ENCODE measurements at regions not wholly inside any gene's neighbourhood (a gene's known extent, or its start where the extent isn't known, plus 50 kb on each side); places are given as distances from the start of the nearest gene placed in this dataset.

DNA sequence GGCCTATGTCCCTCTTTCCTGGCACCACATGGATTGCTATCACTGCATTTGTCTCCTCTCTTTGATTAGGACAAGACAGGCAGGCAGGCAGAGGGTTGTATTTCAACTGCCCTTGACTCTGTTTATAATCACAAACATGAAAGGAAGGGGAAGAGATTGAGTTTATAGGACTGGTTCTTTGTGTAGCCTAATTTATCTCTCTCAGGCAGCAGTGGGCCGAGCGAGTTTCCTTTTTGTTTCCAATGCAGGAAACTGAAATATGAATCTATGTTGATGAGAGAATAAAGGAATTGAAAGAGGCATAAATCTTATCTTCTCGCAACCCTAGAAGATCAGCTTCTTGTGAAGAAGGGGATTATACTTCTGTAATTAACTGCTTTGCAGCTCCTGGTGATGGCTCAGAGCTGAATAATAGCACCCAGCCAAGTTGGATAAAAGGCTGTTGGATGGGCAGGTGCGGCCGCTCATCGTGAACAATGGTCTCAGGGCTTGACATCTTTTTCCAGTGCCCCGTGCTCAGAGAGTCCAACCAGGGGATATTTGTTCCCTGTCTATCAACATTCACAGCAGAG is 80.6 kb upstream of the SYT13 start:
- Mint-ChIP-seq H3K4me1 (peaks cover 5 to 27% of the 10 kb centered on the region in 2 experiments), H3K36me3 (ENCODE audit: insufficient read depth in 1 of 3, low read depth in 3 of 3) (no peaks in the 10 kb centered on the region), H3K27me3 (ENCODE audit: low read depth) (peaks cover 55% of the 10 kb centered on the region), H3K4me3 (no peak overlapping the region), H3K27ac (no peak overlapping the region), H3K9me3 (no peaks in the 10 kb centered on the region)
- no peak overlapping the region for H3K27ac ChIP-seq (ENCODE audit: insufficient read length, low read depth, low read length)
- H4K20me1 ChIP-seq (ENCODE audit: control insufficient read depth, insufficient read depth, insufficient read length): no peaks in the 10 kb centered on the region
- no peak overlapping the region for H2AK5ac ChIP-seq (ENCODE audit: insufficient read length, low read length)
- H3K79me2 ChIP-seq (ENCODE audit: insufficient read depth, low read length): no peaks in the 10 kb centered on the region
- no peak overlapping the region for H2BK120ac ChIP-seq (ENCODE audit: low read depth, low read length, poor library complexity, severe bottlenecking)
- no peaks in the 10 kb centered on the region for H3K4me1 ChIP-seq (ENCODE audit: insufficient read depth, low read length)
- H3K79me1 ChIP-seq (ENCODE audit: insufficient read depth, low read depth, low read length, poor library complexity, severe bottlenecking): no peaks in the 10 kb centered on the region
- H2BK12ac ChIP-seq (ENCODE audit: insufficient read length, low read depth, low read length): no peak overlapping the region
- H3K4me2 ChIP-seq (ENCODE audit: insufficient read depth, insufficient read length, low read length): no peak overlapping the region
- no peak overlapping the region for H4K91ac ChIP-seq (ENCODE audit: insufficient read length, low read depth, low read length)
- no peak overlapping the region for H3K4ac ChIP-seq (ENCODE audit: low read depth, low read length)
- no peak overlapping the region for H2BK5ac ChIP-seq (ENCODE audit: insufficient read length, low read length)
- no peaks in the 10 kb centered on the region for H3K23me2 ChIP-seq (ENCODE audit: insufficient read length, low read depth, low read length, poor library complexity, severe bottlenecking)
- no peak for DNase-seq
- H3K56ac ChIP-seq (ENCODE audit: insufficient read length, low read depth, low read length): no peak overlapping the region
- no peak overlapping the region for H4K5ac ChIP-seq (ENCODE audit: insufficient read length, low read depth, low read length)
- TF ChIP-seq CTCF (conservative IDR thresholded peaks at IDR 0.05): no peak
- no peak overlapping the region for H3K9ac ChIP-seq (ENCODE audit: extremely low read depth, insufficient read length, low read length)
- no CpG with 5 or more reads among the region's 7 CpGs for WGBS (ENCODE audit: extremely low coverage, insufficient read length, low lambda C conversion rate)
- H3K9me3 ChIP-seq (ENCODE audit: control insufficient read depth, low read depth, low read length): no peaks in the 10 kb centered on the region
- H3K14ac ChIP-seq (ENCODE audit: insufficient read depth, low read length): no peak overlapping the region
- H3K23ac ChIP-seq (ENCODE audit: insufficient read length, low read depth, low read length): no peak overlapping the region
- H2BK20ac ChIP-seq (ENCODE audit: low read depth, low read length, poor library complexity, severe bottlenecking): no peak overlapping the region
- H4K8ac ChIP-seq (replicated peaks; ENCODE audit: insufficient read length, low read depth, low read length): no peak overlapping the region
- H3K27me3 ChIP-seq (ENCODE audit: insufficient read depth, low read length): no peaks in the 10 kb centered on the region
- no peak overlapping the region for H3K18ac ChIP-seq (ENCODE audit: insufficient read length, low read depth, low read length)
- no peak overlapping the region for H2AFZ ChIP-seq (ENCODE audit: low read length)
- H3T11ph ChIP-seq (ENCODE audit: low read length): no peak overlapping the region
- H2BK15ac ChIP-seq (ENCODE audit: low read depth, low read length): no peak overlapping the region

All from H9 (cell line).